ENCODE measurements at regions not wholly inside any gene's neighbourhood (a gene's known extent, or its start where the extent isn't known, plus 50 kb on each side); places are given as distances from the start of the nearest gene placed in this dataset.

DNA sequence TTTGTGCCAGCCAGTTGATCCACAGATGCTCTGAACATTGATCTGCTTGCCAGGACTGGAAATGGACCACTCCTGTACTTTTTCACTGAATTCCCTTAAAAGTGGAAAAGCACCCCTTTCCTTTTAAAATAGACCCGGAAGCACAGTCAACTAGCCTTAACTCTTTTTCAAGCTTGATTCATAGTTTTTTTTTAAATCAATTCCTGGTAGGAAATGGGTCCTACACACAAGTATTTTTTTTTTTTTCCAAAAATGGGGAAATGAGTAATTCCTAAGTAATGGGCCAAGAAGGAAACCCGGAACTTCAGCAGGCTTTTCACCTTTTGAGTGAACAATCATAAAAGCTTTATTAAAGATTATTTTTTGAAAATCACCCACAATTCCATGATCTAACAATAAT is 234.4 kb upstream of the ADAMTS9 start:
- FAIRE-seq = no peak
- Histone ChIP-seq H3K9me3 (replicated peaks; ENCODE audit: control insufficient read depth, insufficient read depth, low read length) (no peaks in the 10 kb centered on the region), H3K4me1 (ENCODE audit: control insufficient read depth, insufficient read depth, low read length) (no peaks in the 10 kb centered on the region), H3K4me3 (no peak overlapping the region), H3K9ac (ENCODE audit: control insufficient read depth, insufficient read depth, low read length) (no peak overlapping the region), H3K4me2 (ENCODE audit: control insufficient read depth, insufficient read depth) (no peak overlapping the region), H3K27me3 (replicated peaks in 1 of 2; ENCODE audit: control insufficient read depth in 2 of 2, insufficient read depth in 2 of 2, low read length in 1 of 2) (no peaks in the 10 kb centered on the region), H3K79me2 (ENCODE audit: control insufficient read depth, insufficient read depth, low read length) (no peaks in the 10 kb centered on the region), H3K27ac (ENCODE audit: control insufficient read depth, insufficient read depth) (no peak overlapping the region), H4K20me1 (ENCODE audit: control insufficient read depth, insufficient read depth) (no peaks in the 10 kb centered on the region), H3K36me3 (ENCODE audit: control insufficient read depth in 2 of 2, insufficient read depth in 2 of 2, low read length in 1 of 2) (no peaks in the 10 kb centered on the region), H2AFZ (ENCODE audit: control insufficient read depth, low read depth, low read length) (no peak overlapping the region)
- 43% methylated on average over 2 of the region's 2 CpGs for WGBS (ENCODE audit: insufficient coverage, insufficient replicate concordance, low lambda C conversion rate, missing lambda C conversion rate)
- ChIA-PET CTCF (no interaction called here), SMC1A (ENCODE audit: uncharacterized antibody, unreplicated experiment) (interaction anchor here (0.8 kb wide), 1 partner anchor 10 kb away, joined by 3 read pairs; no protein-coding TSS in a partner anchor), RAD21 (ENCODE audit: unreplicated experiment) (no interaction called here), POLR2A (no interaction called here)
- no peak for TF ChIP-seq ZNF24 (IDR thresholded peaks at IDR 0.05)
- no peak for TF ChIP-seq EGR1 (IDR thresholded peaks at IDR 0.05; ENCODE audit: borderline replicate concordance in 1 of 2, low read depth in 2 of 2, low read length in 2 of 2)
- no peak for TF ChIP-seq NFXL1 (IDR thresholded peaks at IDR 0.05; ENCODE audit: borderline replicate concordance)
- TF ChIP-seq DPF2 (IDR thresholded peaks at IDR 0.05) = no peak
- no peak for TF ChIP-seq CREM (IDR thresholded peaks at IDR 0.05; ENCODE audit: low read depth)
- no peak for TF ChIP-seq ASH2L (IDR thresholded peaks at IDR 0.05; ENCODE audit: borderline replicate concordance, low read depth)
- no peak for TF ChIP-seq POLR2A (IDR thresholded peaks at IDR 0.05; ENCODE audit: low read depth, low read length)
- BruUV-seq (replicated peaks) = no TSS peak
- no peak for ATAC-seq
- DNase-seq (ENCODE audit: low read depth, low spot score) = no peak
- in situ Hi-C loops (cut with MboI) = no loop called here
- intact Hi-C loops (cut with micrococcal nuclease; ENCODE audit: unreplicated experiment) = no loop called here

DNA sequence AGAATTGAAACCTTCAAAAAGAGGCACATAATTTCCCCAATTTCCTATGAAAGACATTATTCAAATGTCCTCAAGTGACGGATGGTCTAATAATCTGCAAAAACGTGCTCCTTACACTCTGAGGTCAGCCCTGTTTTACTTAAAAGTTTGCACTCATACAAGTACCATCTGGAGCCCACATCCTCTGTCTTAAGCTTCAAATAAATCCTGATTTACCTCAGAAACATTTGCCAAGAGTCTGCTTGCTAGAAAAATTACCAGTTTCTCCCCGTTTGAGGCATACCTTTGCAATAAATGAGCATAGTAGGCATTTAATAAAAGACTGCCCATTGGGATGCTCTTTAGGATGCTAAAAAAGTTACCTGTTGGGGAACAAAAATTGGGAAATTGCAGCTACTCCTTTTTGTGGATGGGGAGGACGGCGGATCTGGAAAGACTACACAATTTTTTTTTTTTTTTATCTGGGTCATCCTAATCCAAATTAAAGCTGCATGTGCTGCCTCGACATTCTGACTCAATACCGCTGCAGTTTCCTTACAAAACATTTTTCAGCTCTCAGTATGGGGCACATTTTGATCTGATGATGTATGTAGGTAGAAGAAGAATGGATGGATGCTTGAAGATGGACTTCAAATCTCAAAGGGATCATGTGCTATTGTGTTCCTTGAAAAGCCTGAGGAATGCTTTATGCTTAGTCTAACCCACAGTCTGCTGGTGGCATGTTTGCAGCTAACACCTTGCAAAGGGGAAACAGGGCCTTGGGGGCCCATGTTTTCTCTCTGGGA is 233.7 kb upstream of the ADAMTS9 start:
- intact Hi-C loops (cut with micrococcal nuclease; ENCODE audit: unreplicated experiment) = no loop called here
- Histone ChIP-seq H2AFZ (ENCODE audit: control insufficient read depth, low read depth, low read length) (no peak overlapping the region), H3K27ac (ENCODE audit: control insufficient read depth, insufficient read depth) (no peak overlapping the region), H3K27me3 (replicated peaks in 1 of 2; ENCODE audit: control insufficient read depth in 2 of 2, insufficient read depth in 2 of 2, low read length in 1 of 2) (no peaks in the 10 kb centered on the region), H4K20me1 (ENCODE audit: control insufficient read depth, insufficient read depth) (no peaks in the 10 kb centered on the region), H3K9me3 (replicated peaks; ENCODE audit: control insufficient read depth, insufficient read depth, low read length) (no peaks in the 10 kb centered on the region), H3K4me3 (no peak overlapping the region), H3K36me3 (ENCODE audit: control insufficient read depth in 2 of 2, insufficient read depth in 2 of 2, low read length in 1 of 2) (no peaks in the 10 kb centered on the region), H3K4me2 (ENCODE audit: control insufficient read depth, insufficient read depth) (no peak overlapping the region), H3K4me1 (ENCODE audit: control insufficient read depth, insufficient read depth, low read length) (no peaks in the 10 kb centered on the region), H3K79me2 (ENCODE audit: control insufficient read depth, insufficient read depth, low read length) (no peaks in the 10 kb centered on the region), H3K9ac (ENCODE audit: control insufficient read depth, insufficient read depth, low read length) (no peak overlapping the region)
- RAD21 ChIA-PET (ENCODE audit: unreplicated experiment) = no interaction called here
- POLR2A ChIA-PET = no interaction called here
- DNase-seq (ENCODE audit: low read depth, low spot score) = no peak
- ATAC-seq = no peak
- no peak for FAIRE-seq
- BruUV-seq (replicated peaks) = no TSS peak
- SMC1A ChIA-PET (ENCODE audit: uncharacterized antibody, unreplicated experiment) = interaction anchor here (0.8 kb wide), 2 partner anchors 9 to 11 kb away, joined by 3 read pairs; no protein-coding TSS in a partner anchor
- 9% methylated on average over 7 of the region's 7 CpGs for WGBS (ENCODE audit: insufficient coverage, insufficient replicate concordance, low lambda C conversion rate, missing lambda C conversion rate)
- CTCF ChIA-PET = no interaction called here
- TF ChIP-seq MXI1 (IDR thresholded peaks at IDR 0.05; ENCODE audit: low read depth, low read length) = no peak
- no peak for TF ChIP-seq YBX1 (IDR thresholded peaks at IDR 0.05)
- 0 out of 2 replicates have a peak, but pooled peaks have one; percentile 2 for TF ChIP-seq NFXL1 (IDR thresholded peaks at IDR 0.05; ENCODE audit: borderline replicate concordance)
- TF ChIP-seq, protein P1, sequence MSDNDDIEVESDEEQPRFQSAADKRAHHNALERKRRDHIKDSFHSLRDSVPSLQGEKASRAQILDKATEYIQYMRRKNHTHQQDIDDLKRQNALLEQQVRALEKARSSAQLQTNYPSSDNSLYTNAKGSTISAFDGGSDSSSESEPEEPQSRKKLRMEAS (IDR thresholded peaks at IDR 0.05; ENCODE audit: low read depth, low read length) = no peak
- TF ChIP-seq PML (IDR thresholded peaks at IDR 0.05; ENCODE audit: low read length) = no peak
- TF ChIP-seq PAX5 (IDR thresholded peaks at IDR 0.05; ENCODE audit: borderline replicate concordance, low read depth, low read length) = no peak
- no peak for TF ChIP-seq CEBPB (IDR thresholded peaks at IDR 0.05; ENCODE audit: borderline replicate concordance in 1 of 2, low read depth in 2 of 2, low read length in 2 of 2)
- TF ChIP-seq RBBP5 (conservative IDR thresholded peaks at IDR 0.05) = no peak
- in situ Hi-C loops (cut with MboI) = no loop called here

Data from GM12878 (cell line).